ENCODE measurements at regions not wholly inside any gene's neighbourhood (a gene's known extent, or its start where the extent isn't known, plus 50 kb on each side); places are given as distances from the start of the nearest gene placed in this dataset.

DNA sequence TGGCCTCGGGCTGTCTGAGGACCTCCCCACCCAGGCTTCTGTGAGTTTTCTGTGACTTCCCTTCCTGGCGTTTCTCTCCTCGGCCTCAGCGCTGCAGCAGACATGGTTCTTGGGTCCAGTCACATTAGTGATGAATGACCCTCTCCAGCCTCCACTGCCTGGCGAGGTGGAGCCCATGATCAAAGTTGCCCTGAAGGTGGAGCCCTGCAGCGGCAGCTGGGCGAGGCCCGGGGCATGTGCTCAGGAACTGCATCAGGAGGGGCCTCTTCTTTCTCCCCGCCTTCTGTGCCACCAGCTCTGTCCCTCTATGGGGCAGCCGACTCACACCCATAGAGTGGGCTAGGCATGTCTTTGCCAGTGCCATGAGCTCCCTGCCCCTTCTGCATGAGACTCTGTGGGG, 1079.7 kb downstream of the TBC1D22A start:
- H3K9me3 ChIP-seq (ENCODE audit: insufficient read depth, low read depth, low read length) = 0 out of 2 replicates have a peak, but pooled peaks cover 5% of the 10 kb centered on the region
- TF ChIP-seq, protein P1, sequence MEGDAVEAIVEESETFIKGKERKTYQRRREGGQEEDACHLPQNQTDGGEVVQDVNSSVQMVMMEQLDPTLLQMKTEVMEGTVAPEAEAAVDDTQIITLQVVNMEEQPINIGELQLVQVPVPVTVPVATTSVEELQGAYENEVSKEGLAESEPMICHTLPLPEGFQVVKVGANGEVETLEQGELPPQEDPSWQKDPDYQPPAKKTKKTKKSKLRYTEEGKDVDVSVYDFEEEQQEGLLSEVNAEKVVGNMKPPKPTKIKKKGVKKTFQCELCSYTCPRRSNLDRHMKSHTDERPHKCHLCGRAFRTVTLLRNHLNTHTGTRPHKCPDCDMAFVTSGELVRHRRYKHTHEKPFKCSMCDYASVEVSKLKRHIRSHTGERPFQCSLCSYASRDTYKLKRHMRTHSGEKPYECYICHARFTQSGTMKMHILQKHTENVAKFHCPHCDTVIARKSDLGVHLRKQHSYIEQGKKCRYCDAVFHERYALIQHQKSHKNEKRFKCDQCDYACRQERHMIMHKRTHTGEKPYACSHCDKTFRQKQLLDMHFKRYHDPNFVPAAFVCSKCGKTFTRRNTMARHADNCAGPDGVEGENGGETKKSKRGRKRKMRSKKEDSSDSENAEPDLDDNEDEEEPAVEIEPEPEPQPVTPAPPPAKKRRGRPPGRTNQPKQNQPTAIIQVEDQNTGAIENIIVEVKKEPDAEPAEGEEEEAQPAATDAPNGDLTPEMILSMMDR (conservative IDR thresholded peaks at IDR 0.05; ENCODE audit: low read length) = no peak
- no peak for TF ChIP-seq EZH2phosphoT487 (IDR thresholded peaks at IDR 0.05; ENCODE audit: borderline replicate concordance)
- H3K4me1 ChIP-seq (ENCODE audit: insufficient read depth, low read length, poor library complexity, severe bottlenecking) = no peaks in the 10 kb centered on the region
- H3K36me3 ChIP-seq (ENCODE audit: insufficient read depth, low read length) = no peaks in the 10 kb centered on the region
- H3K9me2 ChIP-seq (replicated peaks; ENCODE audit: low read depth, low read length) = no peaks in the 10 kb centered on the region
- no peak overlapping the region for H3K4me3 ChIP-seq (ENCODE audit: low read length, poor library complexity, severe bottlenecking)
- no peak overlapping the region for H3K4me2 ChIP-seq (ENCODE audit: low read depth, low read length, poor library complexity, severe bottlenecking)
- no peaks in the 10 kb centered on the region for H4K20me1 ChIP-seq (ENCODE audit: insufficient read depth, low read length, poor library complexity, severe bottlenecking)
- H3F3A ChIP-seq (ENCODE audit: low read depth) = no peaks in the 10 kb centered on the region
- H2AFZ ChIP-seq (ENCODE audit: low read length) = no peak overlapping the region
- no peaks in the 10 kb centered on the region for H3K79me2 ChIP-seq (ENCODE audit: insufficient read depth, low read length)
- H3K27me3 ChIP-seq (ENCODE audit: insufficient read depth, low read length, poor library complexity, severe bottlenecking) = no peaks in the 10 kb centered on the region
- H3K9ac ChIP-seq (ENCODE audit: low read depth, low read length, poor library complexity, severe bottlenecking) = no peak overlapping the region

DNA sequence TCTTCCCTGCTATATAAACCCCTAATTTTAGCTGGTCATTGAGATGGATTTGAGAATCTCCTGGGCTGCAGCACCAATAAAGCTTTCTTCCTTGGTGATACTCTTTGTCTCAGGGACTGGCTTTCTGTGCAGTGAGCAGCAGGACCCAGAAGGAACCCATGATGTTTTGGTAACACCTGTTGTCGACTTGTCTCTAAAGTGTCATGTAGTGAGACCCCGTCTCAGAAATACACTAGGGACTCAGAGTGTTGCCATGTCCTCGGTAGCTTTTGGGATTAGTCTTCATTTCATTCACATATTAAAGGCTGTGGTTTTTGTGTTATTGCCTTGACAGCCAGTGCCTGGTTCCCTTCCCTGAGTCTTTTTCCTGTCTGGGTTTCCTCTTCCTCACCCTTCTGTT, 1078.7 kb downstream of the TBC1D22A start:
- Histone ChIP-seq H3K9me2 (replicated peaks; ENCODE audit: low read depth, low read length) (no peaks in the 10 kb centered on the region), H3K27me3 (ENCODE audit: insufficient read depth, low read length, poor library complexity, severe bottlenecking) (no peaks in the 10 kb centered on the region), H3K4me3 (ENCODE audit: low read length, poor library complexity, severe bottlenecking) (no peak overlapping the region), H3K79me2 (ENCODE audit: insufficient read depth, low read length) (no peaks in the 10 kb centered on the region), H3K9ac (ENCODE audit: low read depth, low read length, poor library complexity, severe bottlenecking) (no peak overlapping the region), H3K4me2 (ENCODE audit: low read depth, low read length, poor library complexity, severe bottlenecking) (no peak overlapping the region), H3K36me3 (ENCODE audit: insufficient read depth, low read length) (no peaks in the 10 kb centered on the region), H3K4me1 (ENCODE audit: insufficient read depth, low read length, poor library complexity, severe bottlenecking) (no peaks in the 10 kb centered on the region), H2AFZ (ENCODE audit: low read length) (no peak overlapping the region), H3K9me3 (ENCODE audit: insufficient read depth, low read depth, low read length) (0 out of 2 replicates have a peak, but pooled peaks cover 5% of the 10 kb centered on the region), H3F3A (ENCODE audit: low read depth) (no peaks in the 10 kb centered on the region), H4K20me1 (ENCODE audit: insufficient read depth, low read length, poor library complexity, severe bottlenecking) (no peaks in the 10 kb centered on the region)
- no peak for TF ChIP-seq EZH2phosphoT487 (IDR thresholded peaks at IDR 0.05; ENCODE audit: borderline replicate concordance)

DNA sequence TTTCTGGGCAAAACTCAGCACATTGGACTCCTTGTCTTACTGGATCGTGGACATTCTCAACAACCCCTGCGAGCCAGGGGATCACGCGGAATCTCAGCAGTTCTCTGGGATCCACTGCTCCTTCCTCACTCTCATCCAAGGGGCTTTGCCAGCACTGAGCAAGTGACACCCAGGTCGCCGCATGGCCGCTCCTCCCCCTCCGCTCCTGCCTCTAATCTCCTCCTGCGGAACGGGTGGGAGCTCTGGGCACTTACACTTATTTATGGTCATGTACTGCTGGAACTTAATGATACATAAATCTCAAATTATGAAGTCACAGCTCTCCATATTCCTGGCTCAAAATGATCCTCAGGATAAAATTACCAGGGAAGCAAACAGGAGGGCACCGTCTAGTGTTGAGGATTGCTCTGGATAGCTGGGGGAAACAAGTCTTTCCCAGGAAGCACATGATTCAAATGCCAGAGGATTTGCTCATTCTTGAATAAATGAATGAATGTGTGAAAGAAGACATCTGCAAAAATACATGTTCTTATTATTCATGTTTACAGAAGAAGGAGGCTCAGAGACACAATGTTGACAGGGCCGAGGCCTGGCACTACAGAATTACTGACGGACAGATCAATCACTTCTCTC, 1077.3 kb downstream of the TBC1D22A start:
- no peak overlapping the region for H3K9ac ChIP-seq (ENCODE audit: low read depth, low read length, poor library complexity, severe bottlenecking)
- no peak overlapping the region for H3K4me2 ChIP-seq (ENCODE audit: low read depth, low read length, poor library complexity, severe bottlenecking)
- H4K20me1 ChIP-seq (ENCODE audit: insufficient read depth, low read length, poor library complexity, severe bottlenecking) = no peaks in the 10 kb centered on the region
- 0 out of 2 replicates have a peak, but pooled peaks cover 2% of the 10 kb centered on the region for H3K9me3 ChIP-seq (ENCODE audit: insufficient read depth, low read depth, low read length)
- H3K27me3 ChIP-seq (ENCODE audit: insufficient read depth, low read length, poor library complexity, severe bottlenecking) = no peaks in the 10 kb centered on the region
- no peaks in the 10 kb centered on the region for H3K4me1 ChIP-seq (ENCODE audit: insufficient read depth, low read length, poor library complexity, severe bottlenecking)
- H3K9me2 ChIP-seq (replicated peaks; ENCODE audit: low read depth, low read length) = no peaks in the 10 kb centered on the region
- H3K79me2 ChIP-seq (ENCODE audit: insufficient read depth, low read length) = no peaks in the 10 kb centered on the region
- TF ChIP-seq, protein P1 (conservative IDR thresholded peaks at IDR 0.05; ENCODE audit: low read length) = no peak
- no peak for TF ChIP-seq EZH2phosphoT487 (IDR thresholded peaks at IDR 0.05; ENCODE audit: borderline replicate concordance)
- no peaks in the 10 kb centered on the region for H3F3A ChIP-seq (ENCODE audit: low read depth)
- no peak overlapping the region for H2AFZ ChIP-seq (ENCODE audit: low read length)
- no peaks in the 10 kb centered on the region for H3K36me3 ChIP-seq (ENCODE audit: insufficient read depth, low read length)
- no peak overlapping the region for H3K4me3 ChIP-seq (ENCODE audit: low read length, poor library complexity, severe bottlenecking)

DNA sequence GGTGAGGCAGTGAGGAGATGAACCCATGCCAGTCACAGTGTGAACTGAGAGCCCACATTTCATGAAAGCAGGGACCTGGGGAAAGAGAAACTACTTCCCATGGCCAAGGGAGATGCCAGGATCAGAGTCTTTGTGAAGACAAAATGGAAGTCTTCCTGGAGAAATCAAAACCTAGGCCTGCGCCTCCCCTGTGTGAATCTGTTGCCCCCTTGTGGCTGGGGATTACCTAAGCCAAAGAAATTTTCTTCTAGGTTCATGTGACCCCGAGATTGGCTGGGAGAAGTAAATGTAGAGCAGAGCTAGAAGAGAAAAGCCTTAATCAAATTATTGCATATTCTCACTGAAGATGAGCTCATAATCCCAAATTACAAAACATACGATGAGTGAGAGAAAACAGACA, 1075.3 kb downstream of the TBC1D22A start:
- Histone ChIP-seq H3K4me2 (ENCODE audit: low read depth, low read length, poor library complexity, severe bottlenecking) (no peak overlapping the region), H2AFZ (ENCODE audit: low read length) (no peak overlapping the region), H3K4me3 (ENCODE audit: low read length, poor library complexity, severe bottlenecking) (no peak overlapping the region), H3K36me3 (ENCODE audit: insufficient read depth, low read length) (no peaks in the 10 kb centered on the region), H3K79me2 (ENCODE audit: insufficient read depth, low read length) (no peaks in the 10 kb centered on the region), H3K4me1 (ENCODE audit: insufficient read depth, low read length, poor library complexity, severe bottlenecking) (no peaks in the 10 kb centered on the region), H4K20me1 (ENCODE audit: insufficient read depth, low read length, poor library complexity, severe bottlenecking) (no peaks in the 10 kb centered on the region), H3K27me3 (ENCODE audit: insufficient read depth, low read length, poor library complexity, severe bottlenecking) (no peaks in the 10 kb centered on the region), H3F3A (ENCODE audit: low read depth) (no peaks in the 10 kb centered on the region), H3K9me3 (ENCODE audit: insufficient read depth, low read depth, low read length) (no peaks in the 10 kb centered on the region; the same call in 1 of the 2 replicates), H3K9me2 (replicated peaks; ENCODE audit: low read depth, low read length) (no peaks in the 10 kb centered on the region), H3K9ac (ENCODE audit: low read depth, low read length, poor library complexity, severe bottlenecking) (no peak overlapping the region)
- TF ChIP-seq, protein P1 (conservative IDR thresholded peaks at IDR 0.05; ENCODE audit: low read length) = peak; percentile 66
- TF ChIP-seq EZH2phosphoT487 (IDR thresholded peaks at IDR 0.05; ENCODE audit: borderline replicate concordance) = no peak
